Peyer's patch (tissue), 4 donors: ENCODE measurements at regions not wholly inside any gene's neighbourhood (a gene's known extent, or its start where the extent isn't known, plus 50 kb on each side); places are given as distances from the start of the nearest gene placed in this dataset.

Experiments used
- POLR2A ChIP-seq, 2 donors: fragments of 450-650 bp; IDR thresholded peaks; one replicate each; pipeline ENCODE4 v1.5.1; 2017; ENCODE audit warnings: antibody characterized with exemption in 2 of 2, mild to moderate bottlenecking in 2 of 2, moderate library complexity in 2 of 2
- TF ChIP-seq, protein P1 (sequence below), 6 experiments: fragments of 450-650 bp in 4 of 6; fragments of 200-600 bp in 2 of 6; sonication (generic) in 1 of 6; IDR thresholded peaks; one replicate each; pipeline ENCODE4 v1.5.1; 2017 to 2019; ENCODE audit warnings: antibody characterized with exemption in 6 of 6, mild to moderate bottlenecking in 3 of 6, moderate library complexity in 1 of 6

DNA sequence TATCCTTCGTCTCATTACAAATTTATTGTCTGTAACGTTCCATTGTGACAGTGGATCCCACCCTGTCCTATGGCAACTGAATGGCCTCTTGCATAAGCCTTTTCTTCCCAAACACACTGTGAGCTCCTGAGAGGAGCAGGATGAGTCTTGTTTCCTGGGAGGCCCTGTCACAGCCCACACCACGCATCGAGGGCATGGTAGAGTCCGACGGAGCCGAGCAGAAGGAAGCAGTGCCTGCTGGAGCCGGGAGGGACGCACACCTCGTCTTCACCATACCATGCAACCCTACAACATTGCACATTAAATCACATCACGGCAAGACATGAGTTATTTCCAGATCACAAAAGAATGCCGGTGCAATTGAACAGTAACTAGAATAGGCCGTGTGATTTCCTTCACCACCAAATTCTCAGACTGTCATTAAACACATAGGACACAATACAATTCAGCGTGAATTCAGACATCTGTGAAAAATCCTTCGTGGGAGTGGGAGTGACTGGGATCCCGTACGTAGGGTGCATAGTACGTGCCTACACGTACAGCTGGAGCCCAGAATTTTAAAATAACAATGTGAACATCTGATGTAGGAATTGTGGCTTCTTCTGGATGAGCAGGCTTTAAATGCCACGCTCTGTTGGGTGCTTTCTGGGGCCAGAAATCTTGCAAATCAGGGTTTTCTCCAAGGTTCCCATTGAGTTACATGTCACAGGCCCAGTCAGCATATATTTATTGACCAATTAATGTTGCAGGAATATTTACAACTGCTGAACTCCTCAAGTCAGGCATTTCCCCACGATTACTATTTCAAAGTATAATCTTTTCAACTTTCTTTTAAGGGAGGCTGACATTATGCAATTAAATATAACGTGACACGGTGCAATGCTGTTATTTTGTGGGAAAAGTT lies 201.8 kb downstream of the TTLL2 start:
- no peak for TF ChIP-seq POLR2A (IDR thresholded peaks at IDR 0.05)
- TF ChIP-seq, protein P1, sequence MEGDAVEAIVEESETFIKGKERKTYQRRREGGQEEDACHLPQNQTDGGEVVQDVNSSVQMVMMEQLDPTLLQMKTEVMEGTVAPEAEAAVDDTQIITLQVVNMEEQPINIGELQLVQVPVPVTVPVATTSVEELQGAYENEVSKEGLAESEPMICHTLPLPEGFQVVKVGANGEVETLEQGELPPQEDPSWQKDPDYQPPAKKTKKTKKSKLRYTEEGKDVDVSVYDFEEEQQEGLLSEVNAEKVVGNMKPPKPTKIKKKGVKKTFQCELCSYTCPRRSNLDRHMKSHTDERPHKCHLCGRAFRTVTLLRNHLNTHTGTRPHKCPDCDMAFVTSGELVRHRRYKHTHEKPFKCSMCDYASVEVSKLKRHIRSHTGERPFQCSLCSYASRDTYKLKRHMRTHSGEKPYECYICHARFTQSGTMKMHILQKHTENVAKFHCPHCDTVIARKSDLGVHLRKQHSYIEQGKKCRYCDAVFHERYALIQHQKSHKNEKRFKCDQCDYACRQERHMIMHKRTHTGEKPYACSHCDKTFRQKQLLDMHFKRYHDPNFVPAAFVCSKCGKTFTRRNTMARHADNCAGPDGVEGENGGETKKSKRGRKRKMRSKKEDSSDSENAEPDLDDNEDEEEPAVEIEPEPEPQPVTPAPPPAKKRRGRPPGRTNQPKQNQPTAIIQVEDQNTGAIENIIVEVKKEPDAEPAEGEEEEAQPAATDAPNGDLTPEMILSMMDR (IDR thresholded peaks at IDR 0.05), result no peak
